ENCODE measurements at regions not wholly inside any gene's neighbourhood (a gene's known extent, or its start where the extent isn't known, plus 50 kb on each side); places are given as distances from the start of the nearest gene placed in this dataset.

- TF ChIP-seq CTCF (IDR thresholded peaks at IDR 0.05) = no peak
- no peak for TF ChIP-seq EZH2phosphoT487 (IDR thresholded peaks at IDR 0.05)
- no peak for TF ChIP-seq EZH2 (IDR thresholded peaks at IDR 0.05)
Measured at GRCh38 chr21:14785679-14786078, 239.6 kb upstream of the SAMSN1 start.
